CD4-positive, alpha-beta T cell treated with Interleukin-6 at 100 ng/mL for 8 hours (primary cell): ENCODE measurements at regions not wholly inside any gene's neighbourhood (a gene's known extent, or its start where the extent isn't known, plus 50 kb on each side); places are given as distances from the start of the nearest gene placed in this dataset.
"Not testable (repeated sequence)": the region's sequence is repeated elsewhere in the genome, so short reads cannot be mapped to it uniquely, and the experiment has no call there.

Experiments used
- DNase-seq: peaks from one replicate; pipeline ENCODE4 v3.0.0-alpha.2; 2020; ENCODE audit warnings: mixed read lengths, low spot score

- no peak for DNase-seq
Observed at GRCh38 chr3:103494512-103494911, 1059.7 kb downstream of the ZPLD1 start.

- no peak for DNase-seq
Observed at GRCh38 chr3:103495186-103495585, 1060.4 kb downstream of the ZPLD1 start.

GRCh38 chr3:103499132-103499900 lies 1064.5 kb downstream of the ZPLD1 start:
- no peak for DNase-seq

GRCh38 chr3:103499967-103500366 lies 1065.2 kb downstream of the ZPLD1 start:
- no peak for DNase-seq

GRCh38 chr3:103510760-103511159 lies 1075.9 kb downstream of the ZPLD1 start:
- DNase-seq: no peak

- DNase-seq: no peak
Observed at GRCh38 chr3:103511891-103512290, 1077.1 kb downstream of the ZPLD1 start.

- no peak for DNase-seq
Observed at GRCh38 chr3:103512595-103512994, 1077.8 kb downstream of the ZPLD1 start.

GRCh38 chr3:103513003-103513402 lies 1078.2 kb downstream of the ZPLD1 start:
- DNase-seq: no peak

- DNase-seq: no peak
Observed at GRCh38 chr3:103515116-103515515, 1080.3 kb downstream of the ZPLD1 start.

GRCh38 chr3:103516950-103517349 lies 1082.1 kb downstream of the ZPLD1 start:
- no peak for DNase-seq

- DNase-seq: not testable (repeated sequence)
Observed at GRCh38 chr3:103531327-103531726, 1096.5 kb downstream of the ZPLD1 start.

- DNase-seq: no peak
Observed at GRCh38 chr3:103532986-103533385, 1098.2 kb downstream of the ZPLD1 start.

GRCh38 chr3:103554451-103554850 lies 1119.6 kb downstream of the ZPLD1 start:
- DNase-seq: no peak

- not testable (repeated sequence) for DNase-seq
Observed at GRCh38 chr3:103564116-103564515, 1129.3 kb downstream of the ZPLD1 start.

GRCh38 chr3:103585809-103586208 lies 1151.0 kb downstream of the ZPLD1 start:
- DNase-seq: no peak

- no peak for DNase-seq
Observed at GRCh38 chr3:103589770-103590169, 1155.0 kb downstream of the ZPLD1 start.

- no peak for DNase-seq
Observed at GRCh38 chr3:103600844-103601243, 1166.0 kb downstream of the ZPLD1 start.

- DNase-seq: no peak
Observed at GRCh38 chr3:103601666-103602065, 1166.9 kb downstream of the ZPLD1 start.

GRCh38 chr3:103609472-103609871 lies 1174.7 kb downstream of the ZPLD1 start:
- DNase-seq: no peak

- DNase-seq: no peak
Observed at GRCh38 chr3:103613397-103614156, 1178.8 kb downstream of the ZPLD1 start.

GRCh38 chr3:103614719-103615118 lies 1179.9 kb downstream of the ZPLD1 start:
- DNase-seq: no peak

- no peak for DNase-seq
Observed at GRCh38 chr3:103617961-103618360, 1183.1 kb downstream of the ZPLD1 start.

GRCh38 chr3:103624271-103624670 lies 1189.5 kb downstream of the ZPLD1 start:
- no peak for DNase-seq
